Stimulated activated CD8-positive, alpha-beta memory T cell treated with anti-CD3 and anti-CD28 coated beads, Interleukin-12 subunit alpha, Interleukin-12 subunit beta, amount 100 ng/mL, for 24 hours (primary cell): ENCODE measurements at regions not wholly inside any gene's neighbourhood (a gene's known extent, or its start where the extent isn't known, plus 50 kb on each side); places are given as distances from the start of the nearest gene placed in this dataset.

Source experiments
- DNase-seq: peaks from one replicate; pipeline ENCODE4 v3.0.0-alpha.2; 2020; ENCODE audit errors: extremely low read depth

GRCh38 chr2:16565481-16565880 is 100.2 kb downstream of the CYRIA start:
- DNase-seq, result no peak

GRCh38 chr2:16561676-16562075 is 104.0 kb downstream of the CYRIA start:
- DNase-seq, result no peak

- no peak for DNase-seq
Observed at GRCh38 chr2:16561251-16561650, 104.4 kb downstream of the CYRIA start.

GRCh38 chr2:16559278-16560067 is 106.2 kb downstream of the CYRIA start:
- DNase-seq, result no peak

- no peak for DNase-seq
Observed at GRCh38 chr2:16554060-16554583, 111.5 kb downstream of the CYRIA start.

GRCh38 chr2:16553226-16553625 is 112.4 kb downstream of the CYRIA start:
- no peak for DNase-seq

- DNase-seq, result no peak
Observed at GRCh38 chr2:16552202-16552601, 113.4 kb downstream of the CYRIA start.

- DNase-seq, result no peak
Observed at GRCh38 chr2:16548036-16548435, 117.6 kb downstream of the CYRIA start.

- DNase-seq, result no peak
Observed at GRCh38 chr2:16546128-16546754, 119.4 kb downstream of the CYRIA start.

DNA sequence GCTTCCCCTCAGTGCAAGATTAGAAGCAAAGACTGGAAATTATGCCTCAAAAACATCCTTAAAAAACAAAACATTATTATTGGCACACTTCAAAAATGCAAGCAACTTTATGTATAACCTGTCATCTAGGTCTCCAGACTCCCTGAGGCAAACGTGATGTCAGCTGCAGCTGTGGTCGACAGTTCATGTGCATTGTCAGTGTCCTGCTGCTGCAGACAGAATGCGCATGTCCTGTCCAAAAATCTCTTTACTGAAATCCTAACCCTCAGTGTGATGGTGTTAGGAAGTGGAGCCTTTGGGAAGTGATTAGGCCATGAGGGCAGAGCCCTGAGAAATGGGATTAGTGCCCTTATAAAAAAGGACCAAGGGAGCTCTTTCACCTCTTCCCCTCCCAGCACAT is 126.9 kb downstream of the CYRIA start:
- no peak for DNase-seq

- no peak for DNase-seq
Observed at GRCh38 chr2:16537347-16537746, 128.3 kb downstream of the CYRIA start.

- no peak for DNase-seq
Observed at GRCh38 chr2:16526193-16526592, 139.4 kb downstream of the CYRIA start.

- DNase-seq, result no peak
Observed at GRCh38 chr2:16525265-16525887, 140.3 kb downstream of the CYRIA start.

- no peak for DNase-seq
Observed at GRCh38 chr2:16523711-16524110, 141.9 kb downstream of the CYRIA start.

DNA sequence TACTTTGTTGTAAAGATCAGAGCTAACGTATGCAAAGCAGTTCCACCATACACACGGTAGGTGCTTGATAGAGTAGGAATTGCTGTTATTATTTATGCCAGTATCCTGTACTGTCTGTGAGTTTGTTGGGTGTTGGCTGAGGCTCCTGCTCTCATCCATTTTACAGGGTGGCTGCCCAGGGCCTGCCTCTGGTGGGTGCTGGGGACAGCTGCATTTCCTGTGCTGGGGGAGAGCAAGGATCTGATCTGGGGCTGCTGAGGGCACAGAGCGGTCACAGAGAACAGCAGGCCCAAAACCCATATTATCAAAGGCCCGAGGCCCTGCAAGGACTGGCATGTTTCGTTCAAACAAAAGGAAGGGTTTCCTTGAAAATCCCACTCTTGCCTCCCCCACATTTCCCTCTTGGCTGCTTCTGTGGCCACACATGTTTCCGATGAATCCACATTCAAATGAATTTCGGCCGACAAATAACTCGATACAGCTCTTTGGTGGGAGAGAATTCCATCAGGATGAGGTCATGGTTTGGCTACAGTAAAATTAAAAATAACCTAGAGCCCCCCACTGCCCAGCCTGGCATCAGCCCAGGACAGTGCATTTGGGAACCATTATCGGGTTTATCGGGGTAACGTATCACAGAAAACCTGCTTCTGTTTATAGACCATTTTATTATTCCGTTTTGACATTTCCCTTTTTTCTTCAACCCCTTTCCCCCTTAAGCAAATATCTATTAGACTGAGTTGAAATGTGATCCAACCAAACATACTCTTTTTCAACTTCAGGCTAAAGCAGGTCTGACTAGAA is 143.4 kb downstream of the CYRIA start:
- no peak for DNase-seq

- no peak for DNase-seq
Observed at GRCh38 chr2:16520891-16521290, 144.7 kb downstream of the CYRIA start.

DNA sequence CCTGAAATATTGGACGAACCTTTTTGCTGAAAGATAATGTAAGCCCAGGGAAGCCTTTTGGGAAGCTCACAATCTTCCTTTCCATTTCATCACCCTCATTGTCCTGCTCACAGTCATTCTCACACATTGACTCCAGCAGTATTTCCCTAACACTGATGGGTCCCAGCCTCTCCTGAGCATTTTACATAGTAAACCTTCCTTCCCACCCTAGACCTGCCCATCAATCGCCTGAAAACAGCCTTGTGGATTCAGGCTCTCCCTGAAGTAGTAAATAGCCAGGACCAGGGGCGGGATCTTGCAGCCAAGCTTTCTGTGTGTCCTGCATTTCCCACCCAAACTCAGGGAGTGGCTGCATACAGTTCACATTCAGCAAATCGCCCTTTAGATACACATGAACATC is 149.9 kb downstream of the CYRIA start:
- no peak for DNase-seq

- DNase-seq, result no peak
Observed at GRCh38 chr2:16513626-16514025, 152.0 kb downstream of the CYRIA start.

- no peak for DNase-seq
Observed at GRCh38 chr2:16511041-16511440, 154.6 kb downstream of the CYRIA start.

DNA sequence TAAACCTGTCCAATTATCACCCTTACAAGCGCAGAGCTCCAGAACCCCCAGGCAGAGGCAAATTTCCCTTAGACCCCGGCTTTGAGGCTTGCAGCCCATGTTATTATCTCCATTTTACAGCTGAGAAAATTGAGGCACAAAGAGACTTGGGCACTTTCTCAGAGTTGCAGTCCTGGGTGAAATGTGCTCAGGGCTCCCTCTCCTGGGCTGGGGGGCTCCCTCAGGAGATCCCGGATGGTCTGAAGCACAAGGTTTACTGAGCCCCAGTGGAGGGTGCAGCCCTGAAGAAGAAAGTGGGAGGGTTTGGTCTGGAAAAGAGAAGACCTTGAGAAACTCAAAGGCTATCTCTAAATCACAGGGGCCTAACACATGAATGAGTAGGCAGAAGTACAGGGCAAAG is 156.6 kb downstream of the CYRIA start:
- DNase-seq, result no peak

- DNase-seq, result no peak
Observed at GRCh38 chr2:16508490-16508851, 157.2 kb downstream of the CYRIA start.
